Ishikawa (cell line): ENCODE measurements at regions not wholly inside any gene's neighbourhood (a gene's known extent, or its start where the extent isn't known, plus 50 kb on each side); places are given as distances from the start of the nearest gene placed in this dataset.

Experiments
- CEBPB ChIP-seq: IDR thresholded peaks from 2 replicates; pipeline ENCODE4 v1.6.1; 2012
- CREB1 ChIP-seq: IDR thresholded peaks from 2 replicates; pipeline ENCODE4 v1.6.1; 2012; ENCODE audit warnings: low read depth
- EGR1 ChIP-seq: IDR thresholded peaks from 2 replicates; pipeline ENCODE4 v1.6.1; 2012
- EP300 ChIP-seq: IDR thresholded peaks from 2 replicates; pipeline ENCODE4 v1.6.1; 2012; ENCODE audit warnings: borderline replicate concordance
- FOXM1 ChIP-seq: IDR thresholded peaks from 2 replicates; pipeline ENCODE4 v1.6.1; 2012; ENCODE audit warnings: low read depth, borderline replicate concordance
- NFIC ChIP-seq: IDR thresholded peaks from 2 replicates; pipeline ENCODE4 v1.6.1; 2012
- RAD21 ChIP-seq: IDR thresholded peaks from 2 replicates; pipeline ENCODE4 v1.6.1; 2012; ENCODE audit warnings: low read depth
- REST ChIP-seq: IDR thresholded peaks from 2 replicates; pipeline ENCODE4 v1.6.1; 2012; ENCODE audit warnings: low read depth, mild to moderate bottlenecking
- TAF1 ChIP-seq: IDR thresholded peaks from 2 replicates; pipeline ENCODE4 v1.6.1; 2012; ENCODE audit warnings: low read depth, mild to moderate bottlenecking
- TCF12 ChIP-seq: IDR thresholded peaks from 2 replicates; pipeline ENCODE4 v1.6.1; 2012; ENCODE audit warnings: low read depth
- TEAD4 ChIP-seq: IDR thresholded peaks from 2 replicates; pipeline ENCODE4 v1.6.1; 2012
- YY1 ChIP-seq: IDR thresholded peaks from 2 replicates; pipeline ENCODE4 v1.6.1; 2012; ENCODE audit warnings: low read depth
- ZBTB7A ChIP-seq: IDR thresholded peaks from 2 replicates; pipeline ENCODE4 v1.6.1; 2012; ENCODE audit warnings: low read depth
- TF ChIP-seq, protein P1 (sequence below): IDR thresholded peaks from 2 replicates; pipeline ENCODE4 v1.6.1; 2012
- TF ChIP-seq, protein P2 (sequence below): IDR thresholded peaks from 2 replicates; pipeline ENCODE4 v1.6.1; 2012

- TF ChIP-seq FOXM1 (no peak), EGR1 (no peak), TAF1 (no peak), TEAD4 (no peak), CREB1 (no peak), TCF12 (no peak), NFIC (no peak), RAD21 (no peak), EP300 (no peak), REST (no peak), YY1 (no peak)
- TF ChIP-seq, protein P1, sequence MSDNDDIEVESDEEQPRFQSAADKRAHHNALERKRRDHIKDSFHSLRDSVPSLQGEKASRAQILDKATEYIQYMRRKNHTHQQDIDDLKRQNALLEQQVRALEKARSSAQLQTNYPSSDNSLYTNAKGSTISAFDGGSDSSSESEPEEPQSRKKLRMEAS = no peak
- TF ChIP-seq, protein P2, sequence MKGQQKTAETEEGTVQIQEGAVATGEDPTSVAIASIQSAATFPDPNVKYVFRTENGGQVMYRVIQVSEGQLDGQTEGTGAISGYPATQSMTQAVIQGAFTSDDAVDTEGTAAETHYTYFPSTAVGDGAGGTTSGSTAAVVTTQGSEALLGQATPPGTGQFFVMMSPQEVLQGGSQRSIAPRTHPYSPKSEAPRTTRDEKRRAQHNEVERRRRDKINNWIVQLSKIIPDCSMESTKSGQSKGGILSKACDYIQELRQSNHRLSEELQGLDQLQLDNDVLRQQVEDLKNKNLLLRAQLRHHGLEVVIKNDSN = no peak
Measured at GRCh38 chr16:35187665-35188225, 1728.3 kb downstream of the TP53TG3F start.

DNA sequence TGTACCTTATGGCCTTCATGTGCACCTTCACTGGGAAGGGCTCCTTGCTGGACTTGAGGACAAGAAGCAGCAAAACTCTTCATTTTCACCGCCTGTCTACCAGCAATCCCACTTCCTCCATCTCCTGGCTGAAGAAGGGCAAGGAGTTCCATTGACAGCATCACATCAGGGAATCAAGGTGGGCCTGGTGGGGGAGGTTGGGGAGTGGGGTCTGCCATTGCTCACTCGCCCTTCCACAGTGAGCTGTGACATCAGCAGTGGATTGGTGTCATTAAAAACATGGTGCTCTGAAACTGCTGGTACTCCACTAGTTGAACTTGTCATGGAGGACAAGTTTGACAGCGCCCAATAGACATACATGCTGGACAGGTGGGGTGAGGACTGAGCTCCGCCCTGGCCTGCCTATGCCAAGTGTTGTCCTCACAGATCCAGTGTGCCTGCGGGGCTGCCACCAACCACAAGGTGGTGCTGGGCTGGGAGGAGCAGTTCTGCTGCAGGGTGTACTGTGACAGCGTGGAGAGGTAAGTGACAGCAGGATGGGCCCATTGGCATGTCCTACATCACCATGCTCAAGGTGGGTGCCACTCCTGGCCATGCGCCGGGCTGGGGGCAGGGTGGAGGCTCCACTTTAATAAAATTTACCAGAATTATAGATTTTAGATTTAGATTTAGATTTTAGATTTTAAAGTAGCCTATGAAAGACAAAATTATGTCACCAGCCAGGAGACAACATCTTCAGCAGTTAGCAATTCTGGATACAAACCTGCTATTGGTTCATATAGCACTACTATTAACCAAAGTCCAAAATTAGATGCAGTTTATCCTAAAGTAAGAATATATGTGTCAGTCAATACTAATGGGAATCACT, 1729.1 kb downstream of the TP53TG3F start:
- TF ChIP-seq TEAD4 = no peak
- TF ChIP-seq RAD21 = peak; percentile 52

- TF ChIP-seq, protein P2 = no peak
Measured at GRCh38 chr16:35192993-35193392, 1733.6 kb downstream of the TP53TG3F start.

DNA sequence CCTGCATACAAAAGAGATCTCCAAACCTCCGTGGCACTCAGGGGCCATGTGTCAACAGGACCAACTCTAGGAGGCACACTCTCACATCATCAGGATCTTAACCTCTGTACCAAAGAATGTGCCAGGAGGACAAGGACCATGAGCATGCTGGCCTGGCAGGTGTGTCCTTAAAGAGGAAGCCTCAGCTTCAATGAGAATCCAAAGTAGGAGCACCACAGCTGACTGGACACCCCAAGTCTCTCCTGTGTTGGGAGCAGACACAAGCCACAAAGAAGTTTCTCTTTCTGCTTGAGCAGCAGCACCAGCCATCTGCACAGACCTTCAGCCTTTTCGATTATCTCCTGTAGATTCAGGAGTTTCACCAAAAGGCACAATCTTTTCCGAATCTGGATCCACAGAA, 1734.5 kb downstream of the TP53TG3F start:
- TF ChIP-seq ZBTB7A = no peak

- TF ChIP-seq, protein P2 = no peak
- no peak for TF ChIP-seq EP300
- TF ChIP-seq TAF1 = no peak
- TF ChIP-seq FOXM1 = no peak
- TF ChIP-seq CREB1 = no peak
- no peak for TF ChIP-seq TEAD4
- no peak for TF ChIP-seq TCF12
- TF ChIP-seq CEBPB = no peak
- TF ChIP-seq YY1 = no peak
- TF ChIP-seq REST = no peak
- no peak for TF ChIP-seq NFIC
- TF ChIP-seq, protein P1 = no peak
- no peak for TF ChIP-seq EGR1
- TF ChIP-seq ZBTB7A = no peak
Measured at GRCh38 chr16:35194681-35195080, 1735.3 kb downstream of the TP53TG3F start.

DNA sequence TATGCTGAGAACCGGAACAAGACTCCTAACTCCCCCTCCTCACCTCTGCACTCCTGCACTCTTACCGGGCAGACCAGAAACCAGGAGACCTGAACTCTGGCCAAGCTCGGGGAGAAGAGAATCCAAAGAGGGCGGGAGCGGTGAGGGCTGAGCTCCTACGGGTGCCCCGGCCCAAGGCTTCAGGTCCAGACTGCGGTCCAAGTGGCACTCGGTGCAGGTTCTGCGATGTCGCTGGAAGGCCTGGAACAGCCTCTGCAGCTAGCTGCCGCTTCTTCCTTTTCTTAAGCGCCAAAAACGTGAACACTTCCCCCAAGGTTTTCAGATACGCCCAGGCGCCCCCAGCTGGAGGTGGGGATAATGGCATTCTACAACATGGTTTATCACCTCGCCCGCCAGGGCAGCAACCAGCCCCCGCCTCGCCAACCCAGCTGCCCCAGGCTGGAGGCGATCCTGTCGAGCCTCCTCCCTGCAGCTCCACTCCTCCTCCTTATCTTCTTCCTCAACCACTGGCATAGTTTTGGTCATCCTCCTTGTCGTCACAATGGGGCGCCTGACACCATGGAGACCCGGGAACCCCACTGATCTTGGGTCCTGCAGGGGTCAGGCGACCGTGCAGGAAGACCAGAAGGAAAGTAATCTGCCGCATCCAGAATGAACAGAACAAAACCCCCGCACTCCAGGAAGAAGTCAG, 1735.9 kb downstream of the TP53TG3F start:
- TF ChIP-seq REST (no peak), EGR1 (no peak), ZBTB7A (no peak), NFIC (no peak), CREB1 (no peak), RAD21 (no peak), TEAD4 (no peak), TCF12 (no peak), YY1 (no peak), FOXM1 (no peak), TAF1 (no peak), EP300 (no peak), CEBPB (no peak)
- TF ChIP-seq, protein P2 = no peak
- TF ChIP-seq, protein P1 = no peak
